ENCODE measurements at regions not wholly inside any gene's neighbourhood (a gene's known extent, or its start where the extent isn't known, plus 50 kb on each side); places are given as distances from the start of the nearest gene placed in this dataset.
A peak's percentile ranks its signal among the peaks of the same experiment; 100 is the strongest.

- no peak overlapping the region for H3K4me3 Mint-ChIP-seq
- peaks cover 2% of the 10 kb centered on the region for H3K36me3 Mint-ChIP-seq (ENCODE audit: low read depth)
- H3K4me1 Mint-ChIP-seq (ENCODE audit: low read depth): no peaks in the 10 kb centered on the region
- no peaks in the 10 kb centered on the region for H3K9me3 Mint-ChIP-seq
- peaks cover 12% of the 10 kb centered on the region for H3K27me3 Mint-ChIP-seq (ENCODE audit: low read depth)
- H3K27ac Mint-ChIP-seq: no peak overlapping the region
These were observed 567.1 kb downstream of the PTPRC start for GRCh38 chr1:199205740-199206441.

- H3K4me3 Mint-ChIP-seq: no peak overlapping the region
These were observed 570.0 kb downstream of the PTPRC start for GRCh38 chr1:199208847-199209246.

GRCh38 chr1:199218065-199218464, 579.2 kb downstream of the PTPRC start:
- peaks cover 8% of the 10 kb centered on the region for H3K36me3 Mint-ChIP-seq (ENCODE audit: low read depth)
- peaks cover 5% of the 10 kb centered on the region for H3K4me1 Mint-ChIP-seq (ENCODE audit: low read depth)
- no peak overlapping the region for H3K4me3 Mint-ChIP-seq
- H3K9me3 Mint-ChIP-seq: peaks cover 13% of the 10 kb centered on the region
- no peak overlapping the region for H3K27ac Mint-ChIP-seq
- peaks cover 17% of the 10 kb centered on the region for H3K27me3 Mint-ChIP-seq (ENCODE audit: low read depth)

More at GRCh38 chr1:199208847-199209246, 570.0 kb downstream of the PTPRC start:
- Mint-ChIP-seq H3K36me3 (ENCODE audit: low read depth) (peaks cover 2% of the 10 kb centered on the region), H3K9me3 (no peaks in the 10 kb centered on the region), H3K27me3 (ENCODE audit: low read depth) (peaks cover 12% of the 10 kb centered on the region), H3K27ac (no peak overlapping the region), H3K4me1 (ENCODE audit: low read depth) (no peaks in the 10 kb centered on the region)

GRCh38 chr1:199218533-199218932, 579.7 kb downstream of the PTPRC start:
- Mint-ChIP-seq H3K36me3 (ENCODE audit: low read depth) (peaks cover 9% of the 10 kb centered on the region), H3K27me3 (ENCODE audit: low read depth) (peaks cover 17% of the 10 kb centered on the region), H3K27ac (no peak overlapping the region), H3K4me1 (ENCODE audit: low read depth) (peaks cover 5% of the 10 kb centered on the region), H3K4me3 (no peak overlapping the region), H3K9me3 (peaks cover 17% of the 10 kb centered on the region)

- no peak overlapping the region for H3K27ac Mint-ChIP-seq
- no peak overlapping the region for H3K4me3 Mint-ChIP-seq
- H3K4me1 Mint-ChIP-seq (ENCODE audit: low read depth): peaks cover 10% of the 10 kb centered on the region
- H3K9me3 Mint-ChIP-seq: peaks cover 17% of the 10 kb centered on the region
- peaks cover 9% of the 10 kb centered on the region for H3K36me3 Mint-ChIP-seq (ENCODE audit: low read depth)
- peaks cover 16% of the 10 kb centered on the region for H3K27me3 Mint-ChIP-seq (ENCODE audit: low read depth)
These were observed 581.2 kb downstream of the PTPRC start for GRCh38 chr1:199220031-199220430.

GRCh38 chr1:199221371-199222150, 582.7 kb downstream of the PTPRC start:
- Mint-ChIP-seq H3K4me1 (ENCODE audit: low read depth) (peaks cover 18% of the 10 kb centered on the region), H3K4me3 (no peak overlapping the region), H3K36me3 (ENCODE audit: low read depth) (peaks cover 8% of the 10 kb centered on the region), H3K9me3 (peaks cover 5% of the 10 kb centered on the region), H3K27me3 (ENCODE audit: low read depth) (peaks cover under 1% of the 10 kb centered on the region), H3K27ac (no peak overlapping the region)

- Mint-ChIP-seq H3K4me1 (ENCODE audit: low read depth) (peaks cover 20% of the 10 kb centered on the region), H3K9me3 (peaks cover 5% of the 10 kb centered on the region)
These were observed 585.1 kb downstream of the PTPRC start for GRCh38 chr1:199223936-199224335.

GRCh38 chr1:199226163-199226562, 587.3 kb downstream of the PTPRC start:
- no peaks in the 10 kb centered on the region for H3K27me3 Mint-ChIP-seq (ENCODE audit: low read depth)
- H3K4me1 Mint-ChIP-seq (ENCODE audit: low read depth): peaks cover 16% of the 10 kb centered on the region
- peaks cover 9% of the 10 kb centered on the region for H3K9me3 Mint-ChIP-seq
- H3K27ac Mint-ChIP-seq: peak overlapping the region; percentile 71
- peak overlapping the region; percentile 46 for H3K4me3 Mint-ChIP-seq
- H3K36me3 Mint-ChIP-seq (ENCODE audit: low read depth): peaks cover 9% of the 10 kb centered on the region

More at GRCh38 chr1:199223936-199224335, 585.1 kb downstream of the PTPRC start:
- Mint-ChIP-seq H3K27me3 (ENCODE audit: low read depth) (no peaks in the 10 kb centered on the region), H3K36me3 (ENCODE audit: low read depth) (peaks cover 10% of the 10 kb centered on the region), H3K4me3 (no peak overlapping the region), H3K27ac (no peak overlapping the region)

- Mint-ChIP-seq H3K4me3 (no peak overlapping the region), H3K4me1 (ENCODE audit: low read depth) (peaks cover 17% of the 10 kb centered on the region), H3K9me3 (no peaks in the 10 kb centered on the region), H3K27me3 (ENCODE audit: low read depth) (peaks cover 22% of the 10 kb centered on the region), H3K27ac (no peak overlapping the region), H3K36me3 (ENCODE audit: low read depth) (peaks cover 8% of the 10 kb centered on the region)
These were observed 603.3 kb downstream of the PTPRC start for GRCh38 chr1:199242147-199242546.

GRCh38 chr1:199242601-199243000, 603.8 kb downstream of the PTPRC start:
- Mint-ChIP-seq H3K27me3 (ENCODE audit: low read depth) (peaks cover 26% of the 10 kb centered on the region), H3K36me3 (ENCODE audit: low read depth) (peaks cover 8% of the 10 kb centered on the region), H3K4me1 (ENCODE audit: low read depth) (peaks cover 17% of the 10 kb centered on the region), H3K9me3 (no peaks in the 10 kb centered on the region), H3K27ac (peak overlapping the region; percentile 16), H3K4me3 (no peak overlapping the region)

- Mint-ChIP-seq H3K9me3 (no peaks in the 10 kb centered on the region), H3K4me1 (ENCODE audit: low read depth) (peaks cover 17% of the 10 kb centered on the region), H3K27me3 (ENCODE audit: low read depth) (peaks cover 31% of the 10 kb centered on the region), H3K27ac (no peak overlapping the region), H3K4me3 (no peak overlapping the region), H3K36me3 (ENCODE audit: low read depth) (peaks cover 8% of the 10 kb centered on the region)
These were observed 604.7 kb downstream of the PTPRC start for GRCh38 chr1:199243423-199244061.

- Mint-ChIP-seq H3K4me1 (ENCODE audit: low read depth) (peaks cover 17% of the 10 kb centered on the region), H3K27me3 (ENCODE audit: low read depth) (peaks cover 38% of the 10 kb centered on the region), H3K27ac (no peak overlapping the region), H3K36me3 (ENCODE audit: low read depth) (peaks cover 3% of the 10 kb centered on the region), H3K4me3 (no peak overlapping the region), H3K9me3 (no peaks in the 10 kb centered on the region)
These were observed 607.1 kb downstream of the PTPRC start for GRCh38 chr1:199245946-199246345.

- H3K9me3 Mint-ChIP-seq: no peaks in the 10 kb centered on the region
- H3K36me3 Mint-ChIP-seq (ENCODE audit: low read depth): peaks cover 3% of the 10 kb centered on the region
- no peak overlapping the region for H3K4me3 Mint-ChIP-seq
- H3K27me3 Mint-ChIP-seq (ENCODE audit: low read depth): peaks cover 46% of the 10 kb centered on the region
- peaks cover 17% of the 10 kb centered on the region for H3K4me1 Mint-ChIP-seq (ENCODE audit: low read depth)
- H3K27ac Mint-ChIP-seq: no peak overlapping the region
These were observed 607.9 kb downstream of the PTPRC start for GRCh38 chr1:199246716-199247115.

GRCh38 chr1:199247891-199248290, 609.1 kb downstream of the PTPRC start:
- peaks cover 8% of the 10 kb centered on the region for H3K4me1 Mint-ChIP-seq (ENCODE audit: low read depth)
- H3K4me3 Mint-ChIP-seq: no peak overlapping the region
- no peak overlapping the region for H3K27ac Mint-ChIP-seq
- no peaks in the 10 kb centered on the region for H3K9me3 Mint-ChIP-seq
- peaks cover 53% of the 10 kb centered on the region for H3K27me3 Mint-ChIP-seq (ENCODE audit: low read depth)
- no peaks in the 10 kb centered on the region for H3K36me3 Mint-ChIP-seq (ENCODE audit: low read depth)
